ENCODE measurements at regions not wholly inside any gene's neighbourhood (a gene's known extent, or its start where the extent isn't known, plus 50 kb on each side); places are given as distances from the start of the nearest gene placed in this dataset.

DNA sequence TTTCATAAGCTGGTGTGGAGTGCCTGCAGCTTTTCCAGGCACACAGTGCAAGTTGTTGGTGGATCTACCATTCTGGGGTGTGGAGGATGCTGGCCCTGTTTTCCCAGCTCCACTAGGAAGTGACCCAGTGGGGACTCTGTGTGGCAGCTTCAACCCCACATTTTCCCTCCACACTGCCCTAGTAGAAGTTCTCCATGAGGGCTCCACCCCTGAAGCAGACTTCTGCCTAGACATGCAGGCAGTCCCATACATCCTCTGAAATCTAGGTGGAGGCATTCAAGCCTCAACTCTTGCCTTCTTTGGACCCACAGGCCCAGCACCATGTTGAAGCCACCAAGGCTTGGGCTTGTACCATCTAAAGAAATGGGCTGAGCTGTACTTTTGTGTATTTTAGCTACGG lies 206.2 kb upstream of the GRM7 start:
- Histone ChIP-seq H3K27ac (no peak overlapping the region), H3K9me3 (peaks cover 8% of the 10 kb centered on the region), H3K36me3 (no peaks in the 10 kb centered on the region), H3K4me3 (no peak overlapping the region), H3K27me3 (ENCODE audit: low read depth) (no peaks in the 10 kb centered on the region), H3K4me1 (no peaks in the 10 kb centered on the region)
- no peak for ATAC-seq
- no peak for DNase-seq
- intact Hi-C loops (cut with DNase I) = no loop called here
- TF ChIP-seq, protein P1, sequence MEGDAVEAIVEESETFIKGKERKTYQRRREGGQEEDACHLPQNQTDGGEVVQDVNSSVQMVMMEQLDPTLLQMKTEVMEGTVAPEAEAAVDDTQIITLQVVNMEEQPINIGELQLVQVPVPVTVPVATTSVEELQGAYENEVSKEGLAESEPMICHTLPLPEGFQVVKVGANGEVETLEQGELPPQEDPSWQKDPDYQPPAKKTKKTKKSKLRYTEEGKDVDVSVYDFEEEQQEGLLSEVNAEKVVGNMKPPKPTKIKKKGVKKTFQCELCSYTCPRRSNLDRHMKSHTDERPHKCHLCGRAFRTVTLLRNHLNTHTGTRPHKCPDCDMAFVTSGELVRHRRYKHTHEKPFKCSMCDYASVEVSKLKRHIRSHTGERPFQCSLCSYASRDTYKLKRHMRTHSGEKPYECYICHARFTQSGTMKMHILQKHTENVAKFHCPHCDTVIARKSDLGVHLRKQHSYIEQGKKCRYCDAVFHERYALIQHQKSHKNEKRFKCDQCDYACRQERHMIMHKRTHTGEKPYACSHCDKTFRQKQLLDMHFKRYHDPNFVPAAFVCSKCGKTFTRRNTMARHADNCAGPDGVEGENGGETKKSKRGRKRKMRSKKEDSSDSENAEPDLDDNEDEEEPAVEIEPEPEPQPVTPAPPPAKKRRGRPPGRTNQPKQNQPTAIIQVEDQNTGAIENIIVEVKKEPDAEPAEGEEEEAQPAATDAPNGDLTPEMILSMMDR (IDR thresholded peaks at IDR 0.05) = no peak

DNA sequence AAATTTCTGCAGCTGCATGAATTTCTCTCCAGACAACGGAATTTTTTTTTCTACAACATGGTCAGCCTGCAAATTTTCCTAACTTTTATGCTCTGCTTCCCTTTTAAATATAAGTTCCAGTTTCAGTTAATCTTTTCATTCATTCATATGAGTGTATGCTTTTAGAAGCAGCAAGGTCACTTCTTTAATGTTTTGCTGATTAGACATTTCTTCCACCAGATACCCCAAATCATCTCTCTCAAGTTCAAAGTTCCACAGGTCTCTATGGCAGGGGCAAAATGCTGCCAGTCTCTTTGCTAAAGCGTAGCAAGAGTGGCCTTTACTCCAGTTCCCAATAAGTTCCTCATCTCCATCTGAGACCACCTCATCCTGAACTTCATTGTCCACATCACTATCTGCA lies 205.6 kb upstream of the GRM7 start:
- TF ChIP-seq, protein P1 (IDR thresholded peaks at IDR 0.05) = no peak
- H3K9me3 ChIP-seq = peaks cover 8% of the 10 kb centered on the region
- H3K27me3 ChIP-seq (ENCODE audit: low read depth) = no peaks in the 10 kb centered on the region
- H3K36me3 ChIP-seq = no peaks in the 10 kb centered on the region
- H3K4me1 ChIP-seq = no peaks in the 10 kb centered on the region
- no peak overlapping the region for H3K4me3 ChIP-seq
- DNase-seq (no peak), ATAC-seq (no peak)
- H3K27ac ChIP-seq = no peak overlapping the region
- intact Hi-C loops (cut with DNase I) = no loop called here

DNA sequence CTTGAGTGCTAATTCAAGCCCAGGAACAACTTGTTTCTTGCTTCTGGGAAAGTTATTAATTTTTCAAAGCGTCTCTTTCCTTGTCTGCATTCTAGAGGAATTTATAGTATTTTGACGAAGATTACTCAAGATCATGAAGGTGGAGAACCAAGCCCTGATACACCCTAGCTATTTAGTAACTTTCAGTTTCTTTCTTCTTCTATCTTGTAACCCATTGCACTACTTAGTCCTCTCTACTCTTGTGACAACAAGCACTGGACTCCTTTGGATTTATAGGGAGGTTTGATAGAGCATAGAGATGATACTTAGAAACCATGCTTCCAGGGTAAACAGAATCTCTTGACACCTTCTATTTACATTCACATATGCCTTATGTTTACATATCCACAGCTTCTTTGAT lies 203.3 kb upstream of the GRM7 start:
- H3K9me3 ChIP-seq = peaks cover 8% of the 10 kb centered on the region
- intact Hi-C loops (cut with DNase I) = no loop called here
- no peaks in the 10 kb centered on the region for H3K36me3 ChIP-seq
- DNase-seq = no peak
- no peak overlapping the region for H3K27ac ChIP-seq
- no peak overlapping the region for H3K4me3 ChIP-seq
- TF ChIP-seq, protein P1 (IDR thresholded peaks at IDR 0.05) = no peak
- no peaks in the 10 kb centered on the region for H3K4me1 ChIP-seq
- no peak for ATAC-seq
- H3K27me3 ChIP-seq (ENCODE audit: low read depth) = no peaks in the 10 kb centered on the region

DNA sequence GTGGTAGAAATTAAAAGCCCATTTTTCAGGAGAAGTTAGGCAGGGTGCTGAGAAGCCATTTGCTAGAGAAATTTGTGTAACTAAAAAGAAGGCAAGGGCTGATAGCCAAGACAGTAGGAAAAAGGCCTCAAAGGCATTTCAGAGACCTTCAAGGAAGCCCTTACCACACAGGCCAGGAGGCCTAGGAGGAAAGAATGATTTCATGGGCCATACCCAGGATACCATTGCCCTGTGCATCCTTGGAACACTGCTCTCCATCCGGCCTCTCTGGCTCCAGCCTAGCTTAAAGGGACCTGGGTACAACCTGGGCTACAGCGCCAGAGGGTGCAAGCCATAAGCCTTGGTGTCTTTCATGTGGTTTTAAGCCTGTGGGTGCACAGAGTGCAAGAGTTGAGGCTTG lies 193.6 kb upstream of the GRM7 start:
- ATAC-seq (no peak), DNase-seq (no peak)
- Histone ChIP-seq H3K9me3 (no peaks in the 10 kb centered on the region), H3K27me3 (ENCODE audit: low read depth) (no peaks in the 10 kb centered on the region), H3K4me1 (no peaks in the 10 kb centered on the region), H3K27ac (no peak overlapping the region), H3K36me3 (no peaks in the 10 kb centered on the region), H3K4me3 (no peak overlapping the region)
- TF ChIP-seq, protein P1 (IDR thresholded peaks at IDR 0.05) = no peak
- intact Hi-C loops (cut with DNase I) = no loop called here

DNA sequence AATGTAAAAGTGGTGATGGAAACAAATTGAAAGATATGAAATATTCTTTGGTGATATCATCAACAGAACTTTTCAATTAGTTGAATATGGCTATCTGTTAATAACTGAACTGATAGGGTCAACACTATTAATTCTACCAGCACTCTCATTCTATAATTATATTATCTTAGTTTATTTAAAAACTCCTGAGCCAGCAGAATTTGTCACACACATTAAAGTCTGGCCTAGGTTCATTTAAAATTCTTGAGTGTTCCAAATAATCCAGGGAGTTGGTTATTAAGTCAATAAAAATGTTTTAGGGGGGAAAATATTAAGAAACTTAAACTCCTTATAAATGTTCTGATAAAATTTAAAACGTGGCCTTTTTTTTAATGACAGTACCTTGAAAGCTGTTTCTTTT lies 189.6 kb upstream of the GRM7 start:
- intact Hi-C loops (cut with DNase I) = no loop called here
- Histone ChIP-seq H3K36me3 (no peaks in the 10 kb centered on the region), H3K27ac (no peak overlapping the region), H3K9me3 (no peaks in the 10 kb centered on the region), H3K4me3 (no peak overlapping the region), H3K27me3 (ENCODE audit: low read depth) (no peaks in the 10 kb centered on the region), H3K4me1 (no peaks in the 10 kb centered on the region)
- DNase-seq (no peak), ATAC-seq (no peak)
- TF ChIP-seq, protein P1 (IDR thresholded peaks at IDR 0.05) = no peak

DNA sequence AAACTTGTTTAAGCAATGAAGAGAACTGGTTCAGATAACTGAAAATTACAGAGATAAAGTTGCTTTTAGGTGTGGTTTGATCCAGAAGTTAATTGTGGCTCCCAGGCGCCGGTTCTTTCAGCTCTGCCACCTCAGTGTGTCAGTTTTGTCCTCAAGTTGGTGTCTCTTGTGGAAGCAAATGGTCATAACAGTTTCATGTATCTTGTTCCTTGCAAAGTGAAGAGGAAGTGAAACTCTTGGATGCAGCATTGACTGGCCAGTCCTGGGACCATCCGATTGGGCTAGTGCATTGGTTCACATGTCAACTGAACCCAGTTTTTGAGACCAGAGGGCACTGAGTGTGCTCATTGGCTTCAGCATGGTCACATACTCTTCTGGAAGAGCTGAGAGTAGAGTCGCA lies 181.4 kb upstream of the GRM7 start:
- Histone ChIP-seq H3K4me3 (no peak overlapping the region), H3K27ac (no peak overlapping the region), H3K36me3 (no peaks in the 10 kb centered on the region), H3K9me3 (no peaks in the 10 kb centered on the region), H3K4me1 (no peaks in the 10 kb centered on the region), H3K27me3 (ENCODE audit: low read depth) (no peaks in the 10 kb centered on the region)
- ATAC-seq (no peak), DNase-seq (no peak)
- intact Hi-C loops (cut with DNase I) = no loop called here
- TF ChIP-seq, protein P1 (IDR thresholded peaks at IDR 0.05) = no peak
